ENCODE measurements at regions not wholly inside any gene's neighbourhood (a gene's known extent, or its start where the extent isn't known, plus 50 kb on each side); places are given as distances from the start of the nearest gene placed in this dataset.

DNA sequence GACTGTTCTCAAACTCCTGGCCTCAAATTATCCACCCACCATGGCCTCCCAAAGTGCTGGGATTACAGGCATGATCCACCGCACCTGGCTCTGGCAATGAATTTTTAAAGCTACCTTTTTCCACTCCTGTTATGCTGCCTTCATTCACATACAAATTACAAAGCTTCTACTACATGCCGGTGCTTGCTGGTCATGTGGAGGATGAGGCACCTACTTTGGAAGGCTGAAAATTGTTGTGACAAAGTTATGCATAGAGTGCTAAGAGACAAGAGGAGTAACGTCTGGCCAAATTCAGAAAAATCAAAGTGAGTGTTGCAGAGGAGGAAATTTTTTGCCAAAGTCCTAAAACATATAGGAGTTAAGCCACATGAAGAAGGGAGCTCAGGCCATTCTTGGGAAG is 191.7 kb upstream of the PPFIA2 start (continued):
- TF ChIP-seq, protein P1, sequence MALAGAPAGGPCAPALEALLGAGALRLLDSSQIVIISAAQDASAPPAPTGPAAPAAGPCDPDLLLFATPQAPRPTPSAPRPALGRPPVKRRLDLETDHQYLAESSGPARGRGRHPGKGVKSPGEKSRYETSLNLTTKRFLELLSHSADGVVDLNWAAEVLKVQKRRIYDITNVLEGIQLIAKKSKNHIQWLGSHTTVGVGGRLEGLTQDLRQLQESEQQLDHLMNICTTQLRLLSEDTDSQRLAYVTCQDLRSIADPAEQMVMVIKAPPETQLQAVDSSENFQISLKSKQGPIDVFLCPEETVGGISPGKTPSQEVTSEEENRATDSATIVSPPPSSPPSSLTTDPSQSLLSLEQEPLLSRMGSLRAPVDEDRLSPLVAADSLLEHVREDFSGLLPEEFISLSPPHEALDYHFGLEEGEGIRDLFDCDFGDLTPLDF (CRISPR knock-in tag; IDR thresholded peaks at IDR 0.05), result no peak
- TF ChIP-seq NFATC4 (CRISPR knock-in tag; IDR thresholded peaks at IDR 0.05) (no peak), GRHL2 (CRISPR knock-in tag; IDR thresholded peaks at IDR 0.05; ENCODE audit: insufficient replicate concordance, severe bottlenecking) (no peak), NR3C1 (CRISPR knock-in tag; conservative IDR thresholded peaks at IDR 0.05; ENCODE audit: low read depth) (no peak), SMAD4 (CRISPR knock-in tag; IDR thresholded peaks at IDR 0.05) (no peak), SP1 (CRISPR knock-in tag; conservative IDR thresholded peaks at IDR 0.05) (no peak)
- TF ChIP-seq, protein P2, sequence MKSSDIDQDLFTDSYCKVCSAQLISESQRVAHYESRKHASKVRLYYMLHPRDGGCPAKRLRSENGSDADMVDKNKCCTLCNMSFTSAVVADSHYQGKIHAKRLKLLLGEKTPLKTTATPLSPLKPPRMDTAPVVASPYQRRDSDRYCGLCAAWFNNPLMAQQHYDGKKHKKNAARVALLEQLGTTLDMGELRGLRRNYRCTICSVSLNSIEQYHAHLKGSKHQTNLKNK (CRISPR knock-in tag; IDR thresholded peaks at IDR 0.05), result no peak
- TF ChIP-seq, protein P3, sequence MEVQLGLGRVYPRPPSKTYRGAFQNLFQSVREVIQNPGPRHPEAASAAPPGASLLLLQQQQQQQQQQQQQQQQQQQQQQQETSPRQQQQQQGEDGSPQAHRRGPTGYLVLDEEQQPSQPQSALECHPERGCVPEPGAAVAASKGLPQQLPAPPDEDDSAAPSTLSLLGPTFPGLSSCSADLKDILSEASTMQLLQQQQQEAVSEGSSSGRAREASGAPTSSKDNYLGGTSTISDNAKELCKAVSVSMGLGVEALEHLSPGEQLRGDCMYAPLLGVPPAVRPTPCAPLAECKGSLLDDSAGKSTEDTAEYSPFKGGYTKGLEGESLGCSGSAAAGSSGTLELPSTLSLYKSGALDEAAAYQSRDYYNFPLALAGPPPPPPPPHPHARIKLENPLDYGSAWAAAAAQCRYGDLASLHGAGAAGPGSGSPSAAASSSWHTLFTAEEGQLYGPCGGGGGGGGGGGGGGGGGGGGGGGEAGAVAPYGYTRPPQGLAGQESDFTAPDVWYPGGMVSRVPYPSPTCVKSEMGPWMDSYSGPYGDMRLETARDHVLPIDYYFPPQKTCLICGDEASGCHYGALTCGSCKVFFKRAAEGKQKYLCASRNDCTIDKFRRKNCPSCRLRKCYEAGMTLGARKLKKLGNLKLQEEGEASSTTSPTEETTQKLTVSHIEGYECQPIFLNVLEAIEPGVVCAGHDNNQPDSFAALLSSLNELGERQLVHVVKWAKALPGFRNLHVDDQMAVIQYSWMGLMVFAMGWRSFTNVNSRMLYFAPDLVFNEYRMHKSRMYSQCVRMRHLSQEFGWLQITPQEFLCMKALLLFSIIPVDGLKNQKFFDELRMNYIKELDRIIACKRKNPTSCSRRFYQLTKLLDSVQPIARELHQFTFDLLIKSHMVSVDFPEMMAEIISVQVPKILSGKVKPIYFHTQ (CRISPR knock-in tag; IDR thresholded peaks at IDR 0.05), result no peak
- TF ChIP-seq, protein P4, sequence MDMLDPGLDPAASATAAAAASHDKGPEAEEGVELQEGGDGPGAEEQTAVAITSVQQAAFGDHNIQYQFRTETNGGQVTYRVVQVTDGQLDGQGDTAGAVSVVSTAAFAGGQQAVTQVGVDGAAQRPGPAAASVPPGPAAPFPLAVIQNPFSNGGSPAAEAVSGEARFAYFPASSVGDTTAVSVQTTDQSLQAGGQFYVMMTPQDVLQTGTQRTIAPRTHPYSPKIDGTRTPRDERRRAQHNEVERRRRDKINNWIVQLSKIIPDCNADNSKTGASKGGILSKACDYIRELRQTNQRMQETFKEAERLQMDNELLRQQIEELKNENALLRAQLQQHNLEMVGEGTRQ (CRISPR knock-in tag; IDR thresholded peaks at IDR 0.05), result no peak
- TF ChIP-seq, protein P5, sequence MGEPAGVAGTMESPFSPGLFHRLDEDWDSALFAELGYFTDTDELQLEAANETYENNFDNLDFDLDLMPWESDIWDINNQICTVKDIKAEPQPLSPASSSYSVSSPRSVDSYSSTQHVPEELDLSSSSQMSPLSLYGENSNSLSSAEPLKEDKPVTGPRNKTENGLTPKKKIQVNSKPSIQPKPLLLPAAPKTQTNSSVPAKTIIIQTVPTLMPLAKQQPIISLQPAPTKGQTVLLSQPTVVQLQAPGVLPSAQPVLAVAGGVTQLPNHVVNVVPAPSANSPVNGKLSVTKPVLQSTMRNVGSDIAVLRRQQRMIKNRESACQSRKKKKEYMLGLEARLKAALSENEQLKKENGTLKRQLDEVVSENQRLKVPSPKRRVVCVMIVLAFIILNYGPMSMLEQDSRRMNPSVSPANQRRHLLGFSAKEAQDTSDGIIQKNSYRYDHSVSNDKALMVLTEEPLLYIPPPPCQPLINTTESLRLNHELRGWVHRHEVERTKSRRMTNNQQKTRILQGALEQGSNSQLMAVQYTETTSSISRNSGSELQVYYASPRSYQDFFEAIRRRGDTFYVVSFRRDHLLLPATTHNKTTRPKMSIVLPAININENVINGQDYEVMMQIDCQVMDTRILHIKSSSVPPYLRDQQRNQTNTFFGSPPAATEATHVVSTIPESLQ (CRISPR knock-in tag; IDR thresholded peaks at IDR 0.05), result no peak

DNA sequence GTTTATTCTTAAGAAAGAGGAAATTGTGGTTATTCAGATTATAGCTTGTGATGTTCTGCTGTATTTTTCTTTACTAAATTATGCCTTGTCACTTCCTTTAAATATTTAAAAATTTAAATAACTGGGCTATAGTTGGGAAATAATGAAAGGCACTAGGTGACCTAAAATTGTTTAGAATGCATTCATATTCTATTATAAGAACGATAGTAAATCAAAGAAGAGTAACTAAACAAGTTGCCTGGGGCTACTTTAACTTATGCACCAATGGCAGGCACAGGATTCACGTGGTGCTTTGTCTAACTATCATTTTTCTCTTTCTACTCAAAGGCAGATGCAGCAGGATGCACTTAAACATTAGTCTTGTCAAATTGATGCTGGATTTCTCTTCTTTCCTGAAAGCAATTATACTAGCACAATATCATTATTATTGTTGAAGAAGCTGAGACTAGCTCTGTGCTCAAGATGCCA is 190.7 kb upstream of the PPFIA2 start:
- no peak for DNase-seq (ENCODE audit: low spot score)
- no peaks in the 10 kb centered on the region for H3K9me3 Mint-ChIP-seq
- ChIA-PET POLR2A (interaction anchor here (0.7 to 1.0 kb wide), 2 partner anchors 25 to 26 kb away, joined by 3 to 4 read pairs; no protein-coding TSS in a partner anchor), CTCF (no interaction called here)
- H3K27ac Mint-ChIP-seq, result no peak overlapping the region
- H3K4me3 Mint-ChIP-seq, result no peak overlapping the region
- H3K36me3 Mint-ChIP-seq, result no peaks in the 10 kb centered on the region
- ATAC-seq, result no peak
- TF ChIP-seq RELA (CRISPR knock-in tag; IDR thresholded peaks at IDR 0.05; ENCODE audit: borderline replicate concordance) (no peak), JAZF1 (CRISPR knock-in tag; IDR thresholded peaks at IDR 0.05) (no peak), OVOL2 (CRISPR knock-in tag; IDR thresholded peaks at IDR 0.05; ENCODE audit: borderline replicate concordance) (no peak), TEAD1 (CRISPR knock-in tag; IDR thresholded peaks at IDR 0.05) (no peak), ESRRA (CRISPR knock-in tag; IDR thresholded peaks at IDR 0.05; ENCODE audit: borderline replicate concordance) (no peak), GRHL2 (CRISPR knock-in tag; IDR thresholded peaks at IDR 0.05; ENCODE audit: insufficient replicate concordance, severe bottlenecking) (no peak)
- TF ChIP-seq, protein P6, sequence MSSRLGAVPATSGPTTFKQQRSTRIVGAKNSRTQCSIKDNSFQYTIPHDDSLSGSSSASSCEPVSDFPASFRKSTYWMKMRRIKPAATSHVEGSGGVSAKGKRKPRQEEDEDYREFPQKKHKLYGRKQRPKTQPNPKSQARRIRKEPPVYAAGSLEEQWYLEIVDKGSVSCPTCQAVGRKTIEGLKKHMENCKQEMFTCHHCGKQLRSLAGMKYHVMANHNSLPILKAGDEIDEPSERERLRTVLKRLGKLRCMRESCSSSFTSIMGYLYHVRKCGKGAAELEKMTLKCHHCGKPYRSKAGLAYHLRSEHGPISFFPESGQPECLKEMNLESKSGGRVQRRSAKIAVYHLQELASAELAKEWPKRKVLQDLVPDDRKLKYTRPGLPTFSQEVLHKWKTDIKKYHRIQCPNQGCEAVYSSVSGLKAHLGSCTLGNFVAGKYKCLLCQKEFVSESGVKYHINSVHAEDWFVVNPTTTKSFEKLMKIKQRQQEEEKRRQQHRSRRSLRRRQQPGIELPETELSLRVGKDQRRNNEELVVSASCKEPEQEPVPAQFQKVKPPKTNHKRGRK (CRISPR knock-in tag; IDR thresholded peaks at IDR 0.05; ENCODE audit: borderline replicate concordance), result no peak
- TF ChIP-seq, protein P7, sequence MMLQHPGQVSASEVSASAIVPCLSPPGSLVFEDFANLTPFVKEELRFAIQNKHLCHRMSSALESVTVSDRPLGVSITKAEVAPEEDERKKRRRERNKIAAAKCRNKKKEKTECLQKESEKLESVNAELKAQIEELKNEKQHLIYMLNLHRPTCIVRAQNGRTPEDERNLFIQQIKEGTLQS (CRISPR knock-in tag; conservative IDR thresholded peaks at IDR 0.05), result no peak
- TF ChIP-seq, protein P8, sequence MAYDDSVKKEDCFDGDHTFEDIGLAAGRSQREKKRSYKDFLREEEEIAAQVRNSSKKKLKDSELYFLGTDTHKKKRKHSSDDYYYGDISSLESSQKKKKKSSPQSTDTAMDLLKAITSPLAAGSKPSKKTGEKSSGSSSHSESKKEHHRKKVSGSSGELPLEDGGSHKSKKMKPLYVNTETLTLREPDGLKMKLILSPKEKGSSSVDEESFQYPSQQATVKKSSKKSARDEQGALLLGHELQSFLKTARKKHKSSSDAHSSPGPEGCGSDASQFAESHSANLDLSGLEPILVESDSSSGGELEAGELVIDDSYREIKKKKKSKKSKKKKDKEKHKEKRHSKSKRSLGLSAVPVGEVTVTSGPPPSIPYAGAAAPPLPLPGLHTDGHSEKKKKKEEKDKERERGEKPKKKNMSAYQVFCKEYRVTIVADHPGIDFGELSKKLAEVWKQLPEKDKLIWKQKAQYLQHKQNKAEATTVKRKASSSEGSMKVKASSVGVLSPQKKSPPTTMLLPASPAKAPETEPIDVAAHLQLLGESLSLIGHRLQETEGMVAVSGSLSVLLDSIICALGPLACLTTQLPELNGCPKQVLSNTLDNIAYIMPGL (CRISPR knock-in tag; IDR thresholded peaks at IDR 0.05), result no peak
- TF ChIP-seq, protein P9, sequence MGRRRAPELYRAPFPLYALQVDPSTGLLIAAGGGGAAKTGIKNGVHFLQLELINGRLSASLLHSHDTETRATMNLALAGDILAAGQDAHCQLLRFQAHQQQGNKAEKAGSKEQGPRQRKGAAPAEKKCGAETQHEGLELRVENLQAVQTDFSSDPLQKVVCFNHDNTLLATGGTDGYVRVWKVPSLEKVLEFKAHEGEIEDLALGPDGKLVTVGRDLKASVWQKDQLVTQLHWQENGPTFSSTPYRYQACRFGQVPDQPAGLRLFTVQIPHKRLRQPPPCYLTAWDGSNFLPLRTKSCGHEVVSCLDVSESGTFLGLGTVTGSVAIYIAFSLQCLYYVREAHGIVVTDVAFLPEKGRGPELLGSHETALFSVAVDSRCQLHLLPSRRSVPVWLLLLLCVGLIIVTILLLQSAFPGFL (CRISPR knock-in tag; IDR thresholded peaks at IDR 0.05; ENCODE audit: borderline replicate concordance), result no peak
- TF ChIP-seq, protein P4 (CRISPR knock-in tag; IDR thresholded peaks at IDR 0.05), result no peak
- no peaks in the 10 kb centered on the region for H3K27me3 Mint-ChIP-seq (ENCODE audit: low read depth)
- H3K4me1 Mint-ChIP-seq, result 0 out of 2 replicates have a peak, but pooled peaks cover 3% of the 10 kb centered on the region
